ENCODE measurements at regions not wholly inside any gene's neighbourhood (a gene's known extent, or its start where the extent isn't known, plus 50 kb on each side); places are given as distances from the start of the nearest gene placed in this dataset.

DNA sequence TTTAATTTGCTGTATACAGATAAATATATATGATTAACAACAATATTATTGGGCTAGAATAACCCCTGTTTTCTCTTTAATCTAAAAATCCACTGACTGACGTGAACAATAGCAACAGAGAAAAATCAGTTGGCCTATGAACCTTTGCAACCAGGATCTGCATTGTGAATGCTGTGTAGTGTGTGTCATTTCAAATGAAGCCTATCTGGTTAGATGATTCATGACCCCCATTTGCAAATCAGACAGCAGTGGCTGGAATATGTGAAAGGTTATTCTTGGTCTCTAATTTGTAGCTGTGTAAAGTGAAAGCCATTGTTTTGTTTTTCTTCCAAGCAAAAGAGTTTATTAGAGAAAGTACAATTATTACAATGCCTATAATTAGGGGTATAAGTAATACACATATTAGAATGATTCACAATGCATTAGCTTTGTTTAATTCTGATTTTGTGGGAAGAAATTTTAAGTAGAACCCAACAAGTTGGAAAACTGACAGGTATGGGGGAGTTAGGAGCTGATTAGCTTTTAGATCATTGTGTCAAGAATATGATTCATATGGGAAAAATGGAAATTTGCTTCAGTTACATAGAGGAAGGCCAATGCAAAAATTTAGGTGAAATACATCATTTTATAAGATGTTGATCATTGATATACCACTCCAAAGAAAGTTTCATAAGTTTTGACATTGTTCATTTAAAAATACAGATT is 1362.2 kb upstream of the TMEFF2 start:
- TF ChIP-seq JUND (IDR thresholded peaks at IDR 0.05), result no peak
- TF ChIP-seq, protein P1, sequence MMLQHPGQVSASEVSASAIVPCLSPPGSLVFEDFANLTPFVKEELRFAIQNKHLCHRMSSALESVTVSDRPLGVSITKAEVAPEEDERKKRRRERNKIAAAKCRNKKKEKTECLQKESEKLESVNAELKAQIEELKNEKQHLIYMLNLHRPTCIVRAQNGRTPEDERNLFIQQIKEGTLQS (IDR thresholded peaks at IDR 0.05), result no peak
- TF ChIP-seq POLR2A (IDR thresholded peaks at IDR 0.05; ENCODE audit: borderline replicate concordance, extremely low read depth, insufficient read depth, insufficient read length), result no peak
- TF ChIP-seq ZNF274 (IDR thresholded peaks at IDR 0.05; ENCODE audit: low read depth, low read length), result no peak
- no peak for TF ChIP-seq EZH2phosphoT487 (IDR thresholded peaks at IDR 0.05; ENCODE audit: borderline replicate concordance)
- TF ChIP-seq, protein P2, sequence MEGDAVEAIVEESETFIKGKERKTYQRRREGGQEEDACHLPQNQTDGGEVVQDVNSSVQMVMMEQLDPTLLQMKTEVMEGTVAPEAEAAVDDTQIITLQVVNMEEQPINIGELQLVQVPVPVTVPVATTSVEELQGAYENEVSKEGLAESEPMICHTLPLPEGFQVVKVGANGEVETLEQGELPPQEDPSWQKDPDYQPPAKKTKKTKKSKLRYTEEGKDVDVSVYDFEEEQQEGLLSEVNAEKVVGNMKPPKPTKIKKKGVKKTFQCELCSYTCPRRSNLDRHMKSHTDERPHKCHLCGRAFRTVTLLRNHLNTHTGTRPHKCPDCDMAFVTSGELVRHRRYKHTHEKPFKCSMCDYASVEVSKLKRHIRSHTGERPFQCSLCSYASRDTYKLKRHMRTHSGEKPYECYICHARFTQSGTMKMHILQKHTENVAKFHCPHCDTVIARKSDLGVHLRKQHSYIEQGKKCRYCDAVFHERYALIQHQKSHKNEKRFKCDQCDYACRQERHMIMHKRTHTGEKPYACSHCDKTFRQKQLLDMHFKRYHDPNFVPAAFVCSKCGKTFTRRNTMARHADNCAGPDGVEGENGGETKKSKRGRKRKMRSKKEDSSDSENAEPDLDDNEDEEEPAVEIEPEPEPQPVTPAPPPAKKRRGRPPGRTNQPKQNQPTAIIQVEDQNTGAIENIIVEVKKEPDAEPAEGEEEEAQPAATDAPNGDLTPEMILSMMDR (IDR thresholded peaks at IDR 0.05 in 2 of 3, conservative IDR thresholded peaks at IDR 0.05 in 1 of 3; ENCODE audit: borderline replicate concordance in 1 of 3, insufficient read depth in 1 of 3, low read depth in 2 of 3, low read length in 2 of 3), result no peak
- TF ChIP-seq, protein P3, sequence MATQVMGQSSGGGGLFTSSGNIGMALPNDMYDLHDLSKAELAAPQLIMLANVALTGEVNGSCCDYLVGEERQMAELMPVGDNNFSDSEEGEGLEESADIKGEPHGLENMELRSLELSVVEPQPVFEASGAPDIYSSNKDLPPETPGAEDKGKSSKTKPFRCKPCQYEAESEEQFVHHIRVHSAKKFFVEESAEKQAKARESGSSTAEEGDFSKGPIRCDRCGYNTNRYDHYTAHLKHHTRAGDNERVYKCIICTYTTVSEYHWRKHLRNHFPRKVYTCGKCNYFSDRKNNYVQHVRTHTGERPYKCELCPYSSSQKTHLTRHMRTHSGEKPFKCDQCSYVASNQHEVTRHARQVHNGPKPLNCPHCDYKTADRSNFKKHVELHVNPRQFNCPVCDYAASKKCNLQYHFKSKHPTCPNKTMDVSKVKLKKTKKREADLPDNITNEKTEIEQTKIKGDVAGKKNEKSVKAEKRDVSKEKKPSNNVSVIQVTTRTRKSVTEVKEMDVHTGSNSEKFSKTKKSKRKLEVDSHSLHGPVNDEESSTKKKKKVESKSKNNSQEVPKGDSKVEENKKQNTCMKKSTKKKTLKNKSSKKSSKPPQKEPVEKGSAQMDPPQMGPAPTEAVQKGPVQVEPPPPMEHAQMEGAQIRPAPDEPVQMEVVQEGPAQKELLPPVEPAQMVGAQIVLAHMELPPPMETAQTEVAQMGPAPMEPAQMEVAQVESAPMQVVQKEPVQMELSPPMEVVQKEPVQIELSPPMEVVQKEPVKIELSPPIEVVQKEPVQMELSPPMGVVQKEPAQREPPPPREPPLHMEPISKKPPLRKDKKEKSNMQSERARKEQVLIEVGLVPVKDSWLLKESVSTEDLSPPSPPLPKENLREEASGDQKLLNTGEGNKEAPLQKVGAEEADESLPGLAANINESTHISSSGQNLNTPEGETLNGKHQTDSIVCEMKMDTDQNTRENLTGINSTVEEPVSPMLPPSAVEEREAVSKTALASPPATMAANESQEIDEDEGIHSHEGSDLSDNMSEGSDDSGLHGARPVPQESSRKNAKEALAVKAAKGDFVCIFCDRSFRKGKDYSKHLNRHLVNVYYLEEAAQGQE (IDR thresholded peaks at IDR 0.05; ENCODE audit: low read depth), result no peak

All from HCT116 (cell line).